ENCODE measurements at regions not wholly inside any gene's neighbourhood (a gene's known extent, or its start where the extent isn't known, plus 50 kb on each side); places are given as distances from the start of the nearest gene placed in this dataset.

DNA sequence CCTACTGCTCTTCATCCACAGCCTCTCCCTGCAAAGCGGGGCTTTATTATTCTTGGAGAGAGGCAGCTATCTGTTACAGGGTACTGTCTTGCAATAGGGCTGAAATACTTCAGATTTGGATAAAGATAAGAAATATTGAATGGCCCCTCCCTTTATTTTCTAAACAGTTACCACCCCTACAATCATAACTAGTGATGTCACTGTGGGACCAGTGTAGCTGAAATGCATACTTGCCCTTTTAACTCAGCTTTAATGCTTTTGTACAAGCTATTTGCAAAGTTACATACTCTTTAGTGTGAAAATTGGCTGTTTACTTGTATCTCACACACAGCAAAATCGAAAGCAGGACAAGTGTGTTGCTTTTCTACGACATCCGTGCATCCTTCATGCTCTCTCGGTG is 261.7 kb upstream of the GATB start:
- TF ChIP-seq, protein P1, sequence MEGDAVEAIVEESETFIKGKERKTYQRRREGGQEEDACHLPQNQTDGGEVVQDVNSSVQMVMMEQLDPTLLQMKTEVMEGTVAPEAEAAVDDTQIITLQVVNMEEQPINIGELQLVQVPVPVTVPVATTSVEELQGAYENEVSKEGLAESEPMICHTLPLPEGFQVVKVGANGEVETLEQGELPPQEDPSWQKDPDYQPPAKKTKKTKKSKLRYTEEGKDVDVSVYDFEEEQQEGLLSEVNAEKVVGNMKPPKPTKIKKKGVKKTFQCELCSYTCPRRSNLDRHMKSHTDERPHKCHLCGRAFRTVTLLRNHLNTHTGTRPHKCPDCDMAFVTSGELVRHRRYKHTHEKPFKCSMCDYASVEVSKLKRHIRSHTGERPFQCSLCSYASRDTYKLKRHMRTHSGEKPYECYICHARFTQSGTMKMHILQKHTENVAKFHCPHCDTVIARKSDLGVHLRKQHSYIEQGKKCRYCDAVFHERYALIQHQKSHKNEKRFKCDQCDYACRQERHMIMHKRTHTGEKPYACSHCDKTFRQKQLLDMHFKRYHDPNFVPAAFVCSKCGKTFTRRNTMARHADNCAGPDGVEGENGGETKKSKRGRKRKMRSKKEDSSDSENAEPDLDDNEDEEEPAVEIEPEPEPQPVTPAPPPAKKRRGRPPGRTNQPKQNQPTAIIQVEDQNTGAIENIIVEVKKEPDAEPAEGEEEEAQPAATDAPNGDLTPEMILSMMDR (tag by site-specific recombination; IDR thresholded peaks at IDR 0.05) = no peak
- TF ChIP-seq ZNF274 (IDR thresholded peaks at IDR 0.05; ENCODE audit: low read length) = no peak
- no peak for TF ChIP-seq ZNF274 (tag by site-specific recombination; IDR thresholded peaks at IDR 0.05; ENCODE audit: borderline replicate concordance)
- TF ChIP-seq, protein P2, sequence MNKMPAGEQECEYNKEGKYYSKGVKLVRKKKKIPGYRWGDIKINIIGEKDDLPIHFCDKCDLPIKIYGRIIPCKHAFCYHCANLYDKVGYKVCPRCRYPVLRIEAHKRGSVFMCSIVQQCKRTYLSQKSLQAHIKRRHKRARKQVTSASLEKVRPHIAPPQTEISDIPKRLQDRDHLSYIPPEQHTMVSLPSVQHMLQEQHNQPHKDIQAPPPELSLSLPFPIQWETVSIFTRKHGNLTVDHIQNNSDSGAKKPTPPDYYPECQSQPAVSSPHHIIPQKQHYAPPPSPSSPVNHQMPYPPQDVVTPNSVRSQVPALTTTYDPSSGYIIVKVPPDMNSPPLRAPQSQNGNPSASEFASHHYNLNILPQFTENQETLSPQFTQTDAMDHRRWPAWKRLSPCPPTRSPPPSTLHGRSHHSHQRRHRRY (tag by site-specific recombination; IDR thresholded peaks at IDR 0.05) = no peak
- no peak for TF ChIP-seq ZNF785 (tag by site-specific recombination; IDR thresholded peaks at IDR 0.05)
- no peak for TF ChIP-seq ZNF239 (tag by site-specific recombination; IDR thresholded peaks at IDR 0.05)
- TF ChIP-seq KLF9 (tag by site-specific recombination; IDR thresholded peaks at IDR 0.05; ENCODE audit: low read depth) = no peak
- TF ChIP-seq SETDB1 (IDR thresholded peaks at IDR 0.05; ENCODE audit: insufficient read length, low read length) = no peak
- TF ChIP-seq, protein P3, sequence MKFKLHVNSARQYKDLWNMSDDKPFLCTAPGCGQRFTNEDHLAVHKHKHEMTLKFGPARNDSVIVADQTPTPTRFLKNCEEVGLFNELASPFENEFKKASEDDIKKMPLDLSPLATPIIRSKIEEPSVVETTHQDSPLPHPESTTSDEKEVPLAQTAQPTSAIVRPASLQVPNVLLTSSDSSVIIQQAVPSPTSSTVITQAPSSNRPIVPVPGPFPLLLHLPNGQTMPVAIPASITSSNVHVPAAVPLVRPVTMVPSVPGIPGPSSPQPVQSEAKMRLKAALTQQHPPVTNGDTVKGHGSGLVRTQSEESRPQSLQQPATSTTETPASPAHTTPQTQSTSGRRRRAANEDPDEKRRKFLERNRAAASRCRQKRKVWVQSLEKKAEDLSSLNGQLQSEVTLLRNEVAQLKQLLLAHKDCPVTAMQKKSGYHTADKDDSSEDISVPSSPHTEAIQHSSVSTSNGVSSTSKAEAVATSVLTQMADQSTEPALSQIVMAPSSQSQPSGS (tag by site-specific recombination; IDR thresholded peaks at IDR 0.05; ENCODE audit: low read depth) = no peak
- TF ChIP-seq ZNF777 (tag by site-specific recombination; IDR thresholded peaks at IDR 0.05; ENCODE audit: borderline replicate concordance) = no peak
- TF ChIP-seq SALL2 (tag by site-specific recombination; IDR thresholded peaks at IDR 0.05; ENCODE audit: borderline replicate concordance) = no peak
- TF ChIP-seq ZNF585B (tag by site-specific recombination; IDR thresholded peaks at IDR 0.05) = no peak
- no peak for TF ChIP-seq ZBTB21 (tag by site-specific recombination; IDR thresholded peaks at IDR 0.05)
- TF ChIP-seq, protein P4, sequence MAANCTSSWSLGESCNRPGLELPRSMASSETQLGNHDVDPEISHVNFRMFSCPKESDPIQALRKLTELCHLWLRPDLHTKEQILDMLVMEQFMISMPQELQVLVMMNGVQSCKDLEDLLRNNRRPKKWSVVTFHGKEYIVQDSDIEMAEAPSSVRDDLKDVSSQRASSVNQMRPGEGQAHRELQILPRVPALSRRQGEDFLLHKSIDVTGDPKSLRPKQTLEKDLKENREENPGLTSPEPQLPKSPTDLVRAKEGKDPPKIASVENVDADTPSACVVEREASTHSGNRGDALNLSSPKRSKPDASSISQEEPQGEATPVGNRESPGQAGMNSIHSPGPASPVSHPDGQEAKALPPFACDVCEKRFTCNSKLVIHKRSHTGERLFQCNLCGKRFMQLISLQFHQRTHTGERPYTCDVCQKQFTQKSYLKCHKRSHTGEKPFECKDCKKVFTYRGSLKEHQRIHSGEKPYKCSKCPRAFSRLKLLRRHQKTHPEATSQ (tag by site-specific recombination; IDR thresholded peaks at IDR 0.05) = no peak
- TF ChIP-seq ZNF146 (tag by site-specific recombination; IDR thresholded peaks at IDR 0.05) = no peak
